ENCODE measurements at regions not wholly inside any gene's neighbourhood (a gene's known extent, or its start where the extent isn't known, plus 50 kb on each side); places are given as distances from the start of the nearest gene placed in this dataset.

DNA sequence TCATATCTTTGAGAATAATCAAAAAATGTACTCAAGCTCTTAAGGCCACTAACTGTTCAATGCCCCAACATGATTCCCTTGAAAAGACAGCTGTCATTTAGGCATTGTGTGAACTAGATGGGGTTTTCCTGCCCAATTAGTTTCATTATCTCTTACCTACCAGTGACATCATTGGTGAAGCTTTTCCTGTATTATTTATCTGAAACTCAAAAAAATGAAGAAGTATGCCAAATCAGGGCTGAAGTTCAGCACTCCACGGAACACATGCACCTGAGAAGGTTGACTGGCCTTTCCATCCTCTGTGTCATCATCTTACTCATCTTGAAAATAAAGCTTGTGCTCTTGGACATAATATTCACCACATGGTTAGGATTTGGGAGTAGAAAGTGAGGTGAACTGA is 126.4 kb downstream of the TXNL1 start:
- ATAC-seq, result no peak
- no TSS peak for BruUV-seq (replicated peaks)
- TF ChIP-seq SIN3A (IDR thresholded peaks at IDR 0.05; ENCODE audit: borderline replicate concordance, insufficient read depth, low read depth, low read length), result no peak
- no peak for TF ChIP-seq CTCF (IDR thresholded peaks at IDR 0.05)
- TF ChIP-seq, protein P1, sequence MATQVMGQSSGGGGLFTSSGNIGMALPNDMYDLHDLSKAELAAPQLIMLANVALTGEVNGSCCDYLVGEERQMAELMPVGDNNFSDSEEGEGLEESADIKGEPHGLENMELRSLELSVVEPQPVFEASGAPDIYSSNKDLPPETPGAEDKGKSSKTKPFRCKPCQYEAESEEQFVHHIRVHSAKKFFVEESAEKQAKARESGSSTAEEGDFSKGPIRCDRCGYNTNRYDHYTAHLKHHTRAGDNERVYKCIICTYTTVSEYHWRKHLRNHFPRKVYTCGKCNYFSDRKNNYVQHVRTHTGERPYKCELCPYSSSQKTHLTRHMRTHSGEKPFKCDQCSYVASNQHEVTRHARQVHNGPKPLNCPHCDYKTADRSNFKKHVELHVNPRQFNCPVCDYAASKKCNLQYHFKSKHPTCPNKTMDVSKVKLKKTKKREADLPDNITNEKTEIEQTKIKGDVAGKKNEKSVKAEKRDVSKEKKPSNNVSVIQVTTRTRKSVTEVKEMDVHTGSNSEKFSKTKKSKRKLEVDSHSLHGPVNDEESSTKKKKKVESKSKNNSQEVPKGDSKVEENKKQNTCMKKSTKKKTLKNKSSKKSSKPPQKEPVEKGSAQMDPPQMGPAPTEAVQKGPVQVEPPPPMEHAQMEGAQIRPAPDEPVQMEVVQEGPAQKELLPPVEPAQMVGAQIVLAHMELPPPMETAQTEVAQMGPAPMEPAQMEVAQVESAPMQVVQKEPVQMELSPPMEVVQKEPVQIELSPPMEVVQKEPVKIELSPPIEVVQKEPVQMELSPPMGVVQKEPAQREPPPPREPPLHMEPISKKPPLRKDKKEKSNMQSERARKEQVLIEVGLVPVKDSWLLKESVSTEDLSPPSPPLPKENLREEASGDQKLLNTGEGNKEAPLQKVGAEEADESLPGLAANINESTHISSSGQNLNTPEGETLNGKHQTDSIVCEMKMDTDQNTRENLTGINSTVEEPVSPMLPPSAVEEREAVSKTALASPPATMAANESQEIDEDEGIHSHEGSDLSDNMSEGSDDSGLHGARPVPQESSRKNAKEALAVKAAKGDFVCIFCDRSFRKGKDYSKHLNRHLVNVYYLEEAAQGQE (IDR thresholded peaks at IDR 0.05; ENCODE audit: insufficient read depth in 1 of 2, low read depth in 2 of 2, low read length in 1 of 2), result no peak
- TF ChIP-seq POLR2AphosphoS5 (IDR thresholded peaks at IDR 0.05; ENCODE audit: low read depth, low read length), result no peak
- TF ChIP-seq TCF7L2 (IDR thresholded peaks at IDR 0.05; ENCODE audit: low read depth, low read length), result no peak
- no peaks in the 10 kb centered on the region for H3K4me1 ChIP-seq (ENCODE audit: control insufficient read depth, insufficient read depth, low read length)
- DNase-seq (ENCODE audit: low read depth, low spot score), result no peak
- no peaks in the 10 kb centered on the region for H3K36me3 ChIP-seq (ENCODE audit: control insufficient read depth, insufficient read depth, low read length)
- POLR2A ChIA-PET, result no interaction called here
- no peaks in the 10 kb centered on the region for H3K27me3 ChIP-seq (ENCODE audit: control insufficient read depth, insufficient read depth, low read length)
- H3K4me3 ChIP-seq (ENCODE audit: low read depth in 2 of 2, low read length in 2 of 2), result no peak overlapping the region
- intact Hi-C loops (cut with micrococcal nuclease; ENCODE audit: unreplicated experiment) (no loop called here), in situ Hi-C loops (cut with HindIII; ENCODE audit: low pct_unique_long_range_greater_than_20kb, low sequenced_read_pairs) (no loop called here)
- CTCF ChIA-PET, result no interaction called here
- no peaks in the 10 kb centered on the region for H3K9me3 ChIP-seq (ENCODE audit: control insufficient read depth, insufficient read depth, low read depth, low read length)
- H3K27ac ChIP-seq (ENCODE audit: low read length), result no peak overlapping the region

GRCh38 chr18:56510108-56510507 is 128.3 kb downstream of the TXNL1 start:
- BruUV-seq (replicated peaks), result no TSS peak
- Histone ChIP-seq H3K27me3 (ENCODE audit: control insufficient read depth, insufficient read depth, low read length) (no peaks in the 10 kb centered on the region), H3K4me3 (ENCODE audit: low read depth in 2 of 2, low read length in 2 of 2) (no peak overlapping the region), H3K9me3 (ENCODE audit: control insufficient read depth, insufficient read depth, low read depth, low read length) (no peaks in the 10 kb centered on the region), H3K4me1 (ENCODE audit: control insufficient read depth, insufficient read depth, low read length) (no peaks in the 10 kb centered on the region), H3K36me3 (ENCODE audit: control insufficient read depth, insufficient read depth, low read length) (no peaks in the 10 kb centered on the region), H3K27ac (ENCODE audit: low read length) (no peak overlapping the region)
- in situ Hi-C loops (cut with HindIII; ENCODE audit: low pct_unique_long_range_greater_than_20kb, low sequenced_read_pairs) (no loop called here), intact Hi-C loops (cut with micrococcal nuclease; ENCODE audit: unreplicated experiment) (no loop called here)
- POLR2A ChIA-PET, result no interaction called here
- CTCF ChIA-PET, result no interaction called here
- no peak for TF ChIP-seq TCF7L2 (IDR thresholded peaks at IDR 0.05; ENCODE audit: low read depth, low read length)
- TF ChIP-seq POLR2AphosphoS5 (IDR thresholded peaks at IDR 0.05; ENCODE audit: low read depth, low read length), result no peak
- no peak for TF ChIP-seq CTCF (IDR thresholded peaks at IDR 0.05)
- TF ChIP-seq, protein P1 (IDR thresholded peaks at IDR 0.05; ENCODE audit: insufficient read depth in 1 of 2, low read depth in 2 of 2, low read length in 1 of 2), result no peak
- no peak for TF ChIP-seq SIN3A (IDR thresholded peaks at IDR 0.05; ENCODE audit: borderline replicate concordance, insufficient read depth, low read depth, low read length)
- ATAC-seq (no peak), DNase-seq (ENCODE audit: low read depth, low spot score) (no peak)

All from Panc1 (cell line).